Activated naive CD8-positive, alpha-beta T cell treated with anti-CD3 and anti-CD28 coated beads for 36 hours (primary cell): ENCODE measurements at regions not wholly inside any gene's neighbourhood (a gene's known extent, or its start where the extent isn't known, plus 50 kb on each side); places are given as distances from the start of the nearest gene placed in this dataset.

Source experiments
- DNase-seq: peaks from one replicate; pipeline ENCODE4 v3.0.0; 2021
- H3K27ac Mint-ChIP-seq: one replicate; pipeline ENCODE4 v1.8.0; 2022; ENCODE audit warnings: mild to moderate bottlenecking, moderate library complexity, mixed read lengths
- H3K27me3 Mint-ChIP-seq: one replicate; pipeline ENCODE4 v1.8.0; 2022; ENCODE audit warnings: mild to moderate bottlenecking, mixed read lengths
- H3K36me3 Mint-ChIP-seq: one replicate; pipeline ENCODE4 v1.8.0; 2021; ENCODE audit warnings: mild to moderate bottlenecking, mixed read lengths
- H3K4me1 Mint-ChIP-seq: one replicate; pipeline ENCODE4 v1.8.0; 2021; ENCODE audit warnings: mixed read lengths
- H3K4me3 Mint-ChIP-seq: one replicate; pipeline ENCODE4 v1.8.0; 2022; ENCODE audit warnings: mild to moderate bottlenecking, moderate library complexity, mixed read lengths
- H3K9me3 Mint-ChIP-seq: one replicate; pipeline ENCODE4 v1.8.0; 2022; ENCODE audit warnings: mixed read lengths

- H3K27me3 Mint-ChIP-seq, result peaks cover 6% of the 10 kb centered on the region
- no peak overlapping the region for H3K27ac Mint-ChIP-seq
- H3K36me3 Mint-ChIP-seq, result no peaks in the 10 kb centered on the region
- DNase-seq, result no peak
- no peaks in the 10 kb centered on the region for H3K4me1 Mint-ChIP-seq
- H3K4me3 Mint-ChIP-seq, result no peak overlapping the region
- H3K9me3 Mint-ChIP-seq, result peaks cover 2% of the 10 kb centered on the region
These were observed 297.9 kb upstream of the RIMS1 start for GRCh38 chr6:71588490-71588889.

GRCh38 chr6:71589254-71589653 is 297.1 kb upstream of the RIMS1 start:
- H3K4me3 Mint-ChIP-seq, result no peak overlapping the region
- no peaks in the 10 kb centered on the region for H3K36me3 Mint-ChIP-seq
- H3K4me1 Mint-ChIP-seq, result no peaks in the 10 kb centered on the region
- no peak overlapping the region for H3K27ac Mint-ChIP-seq
- no peak for DNase-seq
- peaks cover 6% of the 10 kb centered on the region for H3K27me3 Mint-ChIP-seq
- peaks cover 2% of the 10 kb centered on the region for H3K9me3 Mint-ChIP-seq

DNA sequence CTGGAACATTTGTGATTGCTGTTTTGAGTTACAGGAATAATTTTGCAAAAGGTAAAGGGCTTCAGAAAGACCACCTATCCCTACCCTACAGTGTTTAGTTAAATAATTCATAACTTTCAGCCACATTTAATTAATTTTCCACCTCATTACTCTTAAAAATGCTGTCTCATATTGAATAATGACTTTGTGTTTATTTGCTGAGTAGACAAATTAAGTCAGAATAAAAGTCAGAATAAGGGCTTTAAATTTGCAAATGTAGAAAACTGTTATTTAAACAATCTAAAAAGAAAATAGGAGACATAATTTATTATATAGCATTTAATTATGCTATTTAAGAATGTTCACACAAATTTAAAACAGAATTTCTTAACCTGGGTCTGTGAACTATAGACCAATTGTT is 293.7 kb upstream of the RIMS1 start:
- H3K36me3 Mint-ChIP-seq, result no peaks in the 10 kb centered on the region
- H3K27ac Mint-ChIP-seq, result no peak overlapping the region
- H3K4me3 Mint-ChIP-seq, result no peak overlapping the region
- H3K4me1 Mint-ChIP-seq, result no peaks in the 10 kb centered on the region
- H3K27me3 Mint-ChIP-seq, result peaks cover 16% of the 10 kb centered on the region
- no peak for DNase-seq
- no peaks in the 10 kb centered on the region for H3K9me3 Mint-ChIP-seq

GRCh38 chr6:71599359-71599758 is 287.0 kb upstream of the RIMS1 start:
- H3K9me3 Mint-ChIP-seq, result no peaks in the 10 kb centered on the region
- H3K36me3 Mint-ChIP-seq, result no peaks in the 10 kb centered on the region
- no peak overlapping the region for H3K27ac Mint-ChIP-seq
- no peaks in the 10 kb centered on the region for H3K4me1 Mint-ChIP-seq
- H3K27me3 Mint-ChIP-seq, result peaks cover 15% of the 10 kb centered on the region
- H3K4me3 Mint-ChIP-seq, result no peak overlapping the region
- DNase-seq, result no peak

GRCh38 chr6:71602385-71603007 is 283.9 kb upstream of the RIMS1 start:
- H3K27me3 Mint-ChIP-seq, result peaks cover 5% of the 10 kb centered on the region
- no peak overlapping the region for H3K27ac Mint-ChIP-seq
- H3K4me3 Mint-ChIP-seq, result no peak overlapping the region
- no peaks in the 10 kb centered on the region for H3K4me1 Mint-ChIP-seq
- no peaks in the 10 kb centered on the region for H3K36me3 Mint-ChIP-seq
- no peak for DNase-seq
- no peaks in the 10 kb centered on the region for H3K9me3 Mint-ChIP-seq

GRCh38 chr6:71603021-71603420 is 283.3 kb upstream of the RIMS1 start:
- H3K27ac Mint-ChIP-seq, result no peak overlapping the region
- H3K4me3 Mint-ChIP-seq, result no peak overlapping the region
- H3K4me1 Mint-ChIP-seq, result no peaks in the 10 kb centered on the region
- no peaks in the 10 kb centered on the region for H3K36me3 Mint-ChIP-seq
- peaks cover 5% of the 10 kb centered on the region for H3K27me3 Mint-ChIP-seq
- no peak for DNase-seq
- H3K9me3 Mint-ChIP-seq, result no peaks in the 10 kb centered on the region

- H3K4me3 Mint-ChIP-seq, result no peak overlapping the region
- H3K27me3 Mint-ChIP-seq, result no peaks in the 10 kb centered on the region
- H3K36me3 Mint-ChIP-seq, result no peaks in the 10 kb centered on the region
- no peak for DNase-seq
- H3K9me3 Mint-ChIP-seq, result no peaks in the 10 kb centered on the region
- H3K4me1 Mint-ChIP-seq, result no peaks in the 10 kb centered on the region
- no peak overlapping the region for H3K27ac Mint-ChIP-seq
These were observed 277.7 kb upstream of the RIMS1 start for GRCh38 chr6:71608646-71609045.

- Mint-ChIP-seq H3K27me3 (no peaks in the 10 kb centered on the region), H3K9me3 (peaks cover 6% of the 10 kb centered on the region), H3K4me3 (no peak overlapping the region), H3K27ac (no peak overlapping the region), H3K36me3 (no peaks in the 10 kb centered on the region), H3K4me1 (no peaks in the 10 kb centered on the region)
- DNase-seq, result no peak
These were observed 266.5 kb upstream of the RIMS1 start for GRCh38 chr6:71619836-71620235.

GRCh38 chr6:71621918-71622519 is 264.3 kb upstream of the RIMS1 start:
- no peaks in the 10 kb centered on the region for H3K27me3 Mint-ChIP-seq
- DNase-seq, result no peak
- H3K27ac Mint-ChIP-seq, result no peak overlapping the region
- H3K9me3 Mint-ChIP-seq, result peaks cover 12% of the 10 kb centered on the region
- H3K36me3 Mint-ChIP-seq, result peaks cover 2% of the 10 kb centered on the region
- no peaks in the 10 kb centered on the region for H3K4me1 Mint-ChIP-seq
- H3K4me3 Mint-ChIP-seq, result no peak overlapping the region

GRCh38 chr6:71642120-71642519 is 244.2 kb upstream of the RIMS1 start:
- Mint-ChIP-seq H3K27ac (no peak overlapping the region), H3K9me3 (peaks cover 1% of the 10 kb centered on the region), H3K4me1 (no peaks in the 10 kb centered on the region), H3K4me3 (no peak overlapping the region), H3K27me3 (no peaks in the 10 kb centered on the region), H3K36me3 (no peaks in the 10 kb centered on the region)
- DNase-seq, result no peak

GRCh38 chr6:71642793-71643192 is 243.6 kb upstream of the RIMS1 start:
- no peak for DNase-seq
- H3K27ac Mint-ChIP-seq, result no peak overlapping the region
- no peaks in the 10 kb centered on the region for H3K36me3 Mint-ChIP-seq
- H3K4me1 Mint-ChIP-seq, result no peaks in the 10 kb centered on the region
- no peaks in the 10 kb centered on the region for H3K27me3 Mint-ChIP-seq
- peaks cover 1% of the 10 kb centered on the region for H3K9me3 Mint-ChIP-seq
- no peak overlapping the region for H3K4me3 Mint-ChIP-seq

GRCh38 chr6:71645299-71645698 is 241.1 kb upstream of the RIMS1 start:
- H3K27me3 Mint-ChIP-seq, result no peaks in the 10 kb centered on the region
- H3K27ac Mint-ChIP-seq, result no peak overlapping the region
- no peaks in the 10 kb centered on the region for H3K36me3 Mint-ChIP-seq
- no peaks in the 10 kb centered on the region for H3K4me1 Mint-ChIP-seq
- no peak overlapping the region for H3K4me3 Mint-ChIP-seq
- peaks cover 1% of the 10 kb centered on the region for H3K9me3 Mint-ChIP-seq
- no peak for DNase-seq

GRCh38 chr6:71649915-71650314 is 236.4 kb upstream of the RIMS1 start:
- Mint-ChIP-seq H3K27me3 (no peaks in the 10 kb centered on the region), H3K9me3 (no peaks in the 10 kb centered on the region), H3K36me3 (no peaks in the 10 kb centered on the region), H3K27ac (no peak overlapping the region), H3K4me3 (no peak overlapping the region), H3K4me1 (no peaks in the 10 kb centered on the region)
- no peak for DNase-seq

DNA sequence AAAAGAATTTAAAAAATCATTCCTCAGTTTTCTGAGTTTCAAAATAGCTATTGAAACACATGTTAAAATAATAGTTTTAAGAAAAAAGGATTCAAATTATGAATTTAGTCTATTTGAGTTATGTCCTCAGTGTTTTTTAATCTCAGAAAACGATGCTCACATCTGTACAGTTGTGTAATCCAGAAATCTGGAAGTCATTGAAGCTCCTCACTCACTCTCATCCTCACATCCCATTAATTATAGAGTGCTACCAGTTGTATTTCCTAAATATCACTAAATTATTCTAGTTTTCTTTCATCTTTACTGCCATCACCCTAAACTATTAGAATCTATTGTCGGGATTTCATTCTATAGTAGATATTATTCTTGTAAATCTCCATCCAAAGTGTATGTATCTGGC is 234.7 kb upstream of the RIMS1 start:
- H3K4me3 Mint-ChIP-seq, result no peak overlapping the region
- no peaks in the 10 kb centered on the region for H3K4me1 Mint-ChIP-seq
- no peak for DNase-seq
- no peaks in the 10 kb centered on the region for H3K9me3 Mint-ChIP-seq
- H3K27me3 Mint-ChIP-seq, result no peaks in the 10 kb centered on the region
- H3K36me3 Mint-ChIP-seq, result no peaks in the 10 kb centered on the region
- no peak overlapping the region for H3K27ac Mint-ChIP-seq

DNA sequence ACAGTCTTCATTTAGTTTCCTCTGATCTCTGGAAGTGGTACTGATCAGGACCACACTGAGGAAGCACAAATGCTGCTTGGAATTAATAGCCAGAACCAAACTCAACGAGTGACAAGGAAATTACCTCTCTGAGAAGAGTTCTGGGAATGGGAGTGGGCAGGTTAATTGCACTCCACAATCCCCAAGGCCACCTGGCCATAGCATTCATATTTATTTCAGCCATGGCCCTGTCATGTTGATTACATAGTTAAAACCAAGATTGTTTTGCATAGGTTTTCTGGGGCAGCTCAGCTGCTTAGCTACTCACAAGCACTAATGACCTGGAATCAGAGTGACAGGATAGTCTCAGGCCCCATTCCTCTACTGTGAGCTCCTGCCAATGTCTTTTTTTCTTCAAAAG is 230.2 kb upstream of the RIMS1 start:
- Mint-ChIP-seq H3K36me3 (no peaks in the 10 kb centered on the region), H3K4me3 (no peak overlapping the region), H3K9me3 (peaks cover 2% of the 10 kb centered on the region), H3K4me1 (no peaks in the 10 kb centered on the region), H3K27ac (no peak overlapping the region), H3K27me3 (no peaks in the 10 kb centered on the region)
- no peak for DNase-seq

DNA sequence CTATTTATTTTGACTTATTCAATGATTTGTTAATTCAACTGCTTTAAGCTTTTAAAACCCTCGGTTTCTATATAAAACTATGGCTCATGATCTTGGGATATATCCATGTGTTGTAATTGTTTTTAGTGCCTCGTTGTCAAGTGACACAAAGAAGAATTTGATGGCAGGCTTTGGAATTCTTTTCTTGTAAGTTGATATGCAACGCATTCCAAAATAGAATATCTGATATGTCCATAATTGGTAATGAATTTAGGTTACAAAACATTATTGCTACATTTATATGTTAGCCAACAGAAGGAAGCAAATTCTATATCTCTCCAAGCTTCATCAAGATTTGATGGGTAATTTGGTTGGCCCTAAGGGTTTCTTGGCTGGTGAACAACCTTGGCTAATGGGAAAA is 220.4 kb upstream of the RIMS1 start:
- no peak for DNase-seq
- no peaks in the 10 kb centered on the region for H3K4me1 Mint-ChIP-seq
- no peaks in the 10 kb centered on the region for H3K27me3 Mint-ChIP-seq

More for the DNA sequence above, 220.4 kb upstream of the RIMS1 start:
- no peak overlapping the region for H3K4me3 Mint-ChIP-seq
- H3K9me3 Mint-ChIP-seq, result no peaks in the 10 kb centered on the region
- no peaks in the 10 kb centered on the region for H3K36me3 Mint-ChIP-seq
- no peak overlapping the region for H3K27ac Mint-ChIP-seq
